HG02588 (cell line): ENCODE measurements at regions not wholly inside any gene's neighbourhood (a gene's known extent, or its start where the extent isn't known, plus 50 kb on each side); places are given as distances from the start of the nearest gene placed in this dataset.

ENCODE experiments used
- ATAC-seq: cut with Tn5 transposase; IDR thresholded peaks from one replicate; pipeline ENCODE4 v1.9.1; 2021; ENCODE audit warnings: mild to moderate bottlenecking, moderate library complexity; ENCODE audit not compliant: unreplicated experiment

- ATAC-seq: no peak
Observed at GRCh38 chr18:55819448-55819847, 231.5 kb upstream of the TCF4 start.

GRCh38 chr18:55818284-55818683 lies 230.3 kb upstream of the TCF4 start:
- no peak for ATAC-seq

- ATAC-seq: no peak
Observed at GRCh38 chr18:55811925-55812324, 223.9 kb upstream of the TCF4 start.

GRCh38 chr18:55805666-55806065 lies 217.7 kb upstream of the TCF4 start:
- no peak for ATAC-seq

GRCh38 chr18:55795101-55795669 lies 207.2 kb upstream of the TCF4 start:
- ATAC-seq: no peak

- no peak for ATAC-seq
Observed at GRCh38 chr18:55794288-55795052, 206.5 kb upstream of the TCF4 start.

- ATAC-seq: no peak
Observed at GRCh38 chr18:55790296-55790695, 202.3 kb upstream of the TCF4 start.

GRCh38 chr18:55787536-55788073 lies 199.6 kb upstream of the TCF4 start:
- no peak for ATAC-seq

GRCh38 chr18:55786651-55787272 lies 198.8 kb upstream of the TCF4 start:
- no peak for ATAC-seq

- ATAC-seq: no peak
Observed at GRCh38 chr18:55783921-55784320, 195.9 kb upstream of the TCF4 start.

- ATAC-seq: no peak
Observed at GRCh38 chr18:55781481-55781957, 193.5 kb upstream of the TCF4 start.

GRCh38 chr18:55780586-55781071 lies 192.6 kb upstream of the TCF4 start:
- ATAC-seq: no peak

- ATAC-seq: no peak
Observed at GRCh38 chr18:55779691-55780585, 191.9 kb upstream of the TCF4 start.

GRCh38 chr18:55778788-55779690 lies 191.0 kb upstream of the TCF4 start:
- ATAC-seq: no peak

GRCh38 chr18:55777666-55778304 lies 189.8 kb upstream of the TCF4 start:
- ATAC-seq: no peak

GRCh38 chr18:55775972-55776371 lies 188.0 kb upstream of the TCF4 start:
- no peak for ATAC-seq

- no peak for ATAC-seq
Observed at GRCh38 chr18:55774505-55774904, 186.5 kb upstream of the TCF4 start.

GRCh38 chr18:55768255-55768654 lies 180.3 kb upstream of the TCF4 start:
- no peak for ATAC-seq

- ATAC-seq: no peak
Observed at GRCh38 chr18:55764386-55764785, 176.4 kb upstream of the TCF4 start.
